ENCODE measurements at regions not wholly inside any gene's neighbourhood (a gene's known extent, or its start where the extent isn't known, plus 50 kb on each side); places are given as distances from the start of the nearest gene placed in this dataset.
"Not testable (repeated sequence)": the region's sequence is repeated elsewhere in the genome, so short reads cannot be mapped to it uniquely, and the experiment has no call there.

DNA sequence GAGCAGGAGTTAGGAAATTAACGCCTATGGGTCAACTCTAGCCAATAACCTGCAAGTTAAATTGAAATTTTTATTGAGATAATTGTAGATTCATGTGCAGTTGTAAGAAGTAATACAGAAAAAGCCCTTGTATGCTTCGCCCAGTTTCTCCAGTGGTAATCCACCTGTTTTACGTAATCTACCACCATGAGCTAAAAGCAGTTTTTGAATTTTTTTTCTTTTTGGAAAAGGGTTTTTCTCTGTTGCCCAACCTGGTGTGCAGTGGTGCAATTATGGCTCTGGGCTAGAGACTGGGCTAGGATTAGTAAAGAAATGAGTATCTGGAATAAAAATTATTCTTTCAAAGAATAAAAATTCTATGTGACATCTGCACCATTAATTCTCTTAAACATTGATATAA lies 116.2 kb downstream of the ZFP64 start:
- Histone ChIP-seq H3K27ac (no peak overlapping the region), H3K4me3 (no peak overlapping the region)
- TF ChIP-seq, protein P1, sequence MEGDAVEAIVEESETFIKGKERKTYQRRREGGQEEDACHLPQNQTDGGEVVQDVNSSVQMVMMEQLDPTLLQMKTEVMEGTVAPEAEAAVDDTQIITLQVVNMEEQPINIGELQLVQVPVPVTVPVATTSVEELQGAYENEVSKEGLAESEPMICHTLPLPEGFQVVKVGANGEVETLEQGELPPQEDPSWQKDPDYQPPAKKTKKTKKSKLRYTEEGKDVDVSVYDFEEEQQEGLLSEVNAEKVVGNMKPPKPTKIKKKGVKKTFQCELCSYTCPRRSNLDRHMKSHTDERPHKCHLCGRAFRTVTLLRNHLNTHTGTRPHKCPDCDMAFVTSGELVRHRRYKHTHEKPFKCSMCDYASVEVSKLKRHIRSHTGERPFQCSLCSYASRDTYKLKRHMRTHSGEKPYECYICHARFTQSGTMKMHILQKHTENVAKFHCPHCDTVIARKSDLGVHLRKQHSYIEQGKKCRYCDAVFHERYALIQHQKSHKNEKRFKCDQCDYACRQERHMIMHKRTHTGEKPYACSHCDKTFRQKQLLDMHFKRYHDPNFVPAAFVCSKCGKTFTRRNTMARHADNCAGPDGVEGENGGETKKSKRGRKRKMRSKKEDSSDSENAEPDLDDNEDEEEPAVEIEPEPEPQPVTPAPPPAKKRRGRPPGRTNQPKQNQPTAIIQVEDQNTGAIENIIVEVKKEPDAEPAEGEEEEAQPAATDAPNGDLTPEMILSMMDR (IDR thresholded peaks at IDR 0.05): no peak
- no peak for DNase-seq (ENCODE audit: low spot score)

DNA sequence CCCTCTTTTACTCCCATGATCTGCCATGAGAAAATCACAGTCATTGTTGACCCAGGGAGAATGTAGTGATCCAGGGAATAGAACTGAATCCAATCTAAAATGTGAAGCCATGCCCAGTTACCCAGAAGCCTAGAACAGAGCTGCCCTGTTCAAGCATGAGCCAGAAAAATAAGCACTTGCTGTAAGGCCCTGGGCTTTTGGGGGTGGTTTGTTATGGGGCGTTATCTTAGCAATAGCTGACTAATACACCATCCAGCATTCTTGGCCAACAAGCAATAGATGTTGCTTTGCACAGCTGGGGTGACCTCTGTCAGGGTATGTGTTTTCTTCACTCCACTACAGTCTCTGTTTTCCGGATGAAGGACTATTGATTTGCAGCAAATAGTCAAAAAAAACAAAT lies 120.4 kb downstream of the ZFP64 start:
- Histone ChIP-seq H3K27ac (no peak overlapping the region), H3K4me3 (no peak overlapping the region)
- TF ChIP-seq, protein P1 (IDR thresholded peaks at IDR 0.05): no peak
- no peak for DNase-seq (ENCODE audit: low spot score)

GRCh38 chr20:52064931-52065330 lies 126.6 kb downstream of the ZFP64 start:
- TF ChIP-seq, protein P1 (IDR thresholded peaks at IDR 0.05): no peak
- H3K4me3 ChIP-seq: no peak overlapping the region
- H3K27ac ChIP-seq: no peak overlapping the region
- DNase-seq (ENCODE audit: low spot score): no peak

DNA sequence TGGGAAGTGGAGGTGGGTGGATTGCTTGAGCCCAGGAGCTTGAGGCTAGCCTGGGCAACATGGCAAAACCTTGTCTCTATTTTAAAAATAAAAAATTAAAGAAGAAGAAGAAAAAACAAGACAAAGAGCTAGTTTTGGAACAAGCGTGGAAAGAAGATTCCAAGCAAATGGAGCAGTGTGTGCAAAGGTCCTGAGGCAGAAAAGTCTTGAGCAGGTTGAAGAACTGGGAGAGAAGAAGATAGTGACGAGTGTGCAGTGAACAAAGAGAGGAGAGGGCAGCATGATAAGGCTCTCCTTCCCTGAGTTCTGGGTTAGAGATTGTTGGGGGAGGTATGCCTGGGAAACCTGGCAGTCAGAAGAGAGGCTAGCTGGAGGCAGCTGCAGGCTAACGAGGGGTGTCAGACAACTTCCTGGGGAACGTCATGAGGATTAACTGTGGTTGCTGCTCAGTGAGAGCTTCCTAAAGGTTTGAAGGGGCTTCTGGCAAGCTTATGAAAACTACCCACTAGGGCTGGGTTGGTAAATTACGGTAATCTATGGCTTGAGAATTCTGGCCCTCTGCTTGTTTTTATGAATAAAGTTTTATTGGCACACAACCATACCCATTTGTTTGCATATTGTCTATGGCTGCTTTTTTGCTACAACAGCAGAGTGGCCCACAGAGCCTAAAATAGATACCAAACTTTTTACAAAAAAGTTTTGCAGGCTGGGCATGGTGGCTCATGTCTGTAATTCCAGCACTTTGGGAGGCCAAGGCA lies 128.9 kb downstream of the ZFP64 start:
- TF ChIP-seq, protein P1 (IDR thresholded peaks at IDR 0.05): no peak
- no peak for DNase-seq (ENCODE audit: low spot score)
- H3K27ac ChIP-seq: no peak overlapping the region
- H3K4me3 ChIP-seq: no peak overlapping the region

- no peak for DNase-seq (ENCODE audit: low spot score)
- H3K27ac ChIP-seq: no peak overlapping the region
- no peak overlapping the region for H3K4me3 ChIP-seq
- TF ChIP-seq, protein P1 (IDR thresholded peaks at IDR 0.05): no peak
Measured at GRCh38 chr20:52060794-52061714, 130.5 kb downstream of the ZFP64 start.

- H3K27ac ChIP-seq; H3K4me3 ChIP-seq; DNase-seq (ENCODE audit: low spot score): not testable (repeated sequence)
Measured at GRCh38 chr20:52057133-52057532, 134.4 kb downstream of the ZFP64 start.

GRCh38 chr20:52056203-52057062 lies 135.1 kb downstream of the ZFP64 start:
- TF ChIP-seq, protein P1 (IDR thresholded peaks at IDR 0.05): no peak
- Histone ChIP-seq H3K27ac (no peak overlapping the region), H3K4me3 (no peak overlapping the region)
- no peak for DNase-seq (ENCODE audit: low spot score)
